Peyer's patch (tissue), 4 donors: ENCODE measurements at regions not wholly inside any gene's neighbourhood (a gene's known extent, or its start where the extent isn't known, plus 50 kb on each side); places are given as distances from the start of the nearest gene placed in this dataset.
"Not testable (repeated sequence)": the region's sequence is repeated elsewhere in the genome, so short reads cannot be mapped to it uniquely, and the experiment has no call there.

Experiments
- DNase-seq, 3 donors: peaks; one replicate each; pipeline ENCODE4 v3.0.0-alpha.2; 2017 to 2019
- H3K27ac ChIP-seq, 4 donors: fragments of 200-600 bp; sonication (generic); one replicate each; pipeline ENCODE4 v1.5.1; 2016 to 2019
- H3K27me3 ChIP-seq, 2 donors: fragments of 200-600 bp; sonication (generic); one replicate each; pipeline ENCODE4 v1.5.1; 2019
- H3K36me3 ChIP-seq, 3 donors: fragments of 200-600 bp; sonication (generic); one replicate each; pipeline ENCODE4 v1.5.1; 2016 to 2019
- H3K4me1 ChIP-seq, 4 donors: fragments of 200-600 bp; sonication (generic); one replicate each; pipeline ENCODE4 v1.5.1; 2016 to 2019
- H3K4me3 ChIP-seq, 4 donors: fragments of 200-600 bp; sonication (generic); 1 replicate in 3 of 4; 2 replicates in 1 of 4; pipeline ENCODE4 v1.5.1; 2016 to 2019; ENCODE audit warnings: mild to moderate bottlenecking in 1 of 4
- H3K9me3 ChIP-seq, 4 donors: fragments of 200-600 bp; sonication (generic); one replicate each; pipeline ENCODE4 v1.5.1; 2016 to 2019; ENCODE audit warnings: mild to moderate bottlenecking in 1 of 4
- CTCF ChIP-seq, 6 experiments: fragments of 450-650 bp in 4 of 6; fragments of 200-600 bp in 2 of 6; sonication (generic) in 1 of 6; IDR thresholded peaks; one replicate each; pipeline ENCODE4 v1.5.1; 2017 to 2019; ENCODE audit warnings: antibody characterized with exemption in 6 of 6, mild to moderate bottlenecking in 3 of 6, moderate library complexity in 1 of 6
- POLR2A ChIP-seq, 2 donors: fragments of 450-650 bp; IDR thresholded peaks; one replicate each; pipeline ENCODE4 v1.5.1; 2017; ENCODE audit warnings: antibody characterized with exemption in 2 of 2, mild to moderate bottlenecking in 2 of 2, moderate library complexity in 2 of 2

- TF ChIP-seq CTCF (IDR thresholded peaks at IDR 0.05) = no peak
- no peak for TF ChIP-seq POLR2A (IDR thresholded peaks at IDR 0.05)
- Histone ChIP-seq H3K9me3 (peaks cover 0 to 5% (median 2%) of the 10 kb centered on the region in 4 donors), H3K36me3 (no peaks in the 10 kb centered on the region), H3K27ac (no peak overlapping the region), H3K4me1 (no peaks in the 10 kb centered on the region), H3K4me3 (no peak overlapping the region), H3K27me3 (no peaks in the 10 kb centered on the region)
- DNase-seq = no peak
Observed at GRCh38 chr7:119096683-119097082, 872.2 kb downstream of the ANKRD7 start.

- not testable (repeated sequence) for H3K27ac ChIP-seq, H3K4me3 ChIP-seq, H3K9me3 ChIP-seq, H3K27me3 ChIP-seq, DNase-seq, H3K4me1 ChIP-seq, H3K36me3 ChIP-seq
Observed at GRCh38 chr7:119100611-119101258, 876.2 kb downstream of the ANKRD7 start.

GRCh38 chr7:119102291-119102690 lies 877.8 kb downstream of the ANKRD7 start:
- H3K27ac ChIP-seq = no peak overlapping the region
- no peak for TF ChIP-seq POLR2A (IDR thresholded peaks at IDR 0.05)
- TF ChIP-seq CTCF (IDR thresholded peaks at IDR 0.05) = no peak
- no peaks in the 10 kb centered on the region for H3K36me3 ChIP-seq
- H3K9me3 ChIP-seq = no peaks in the 10 kb centered on the region
- no peaks in the 10 kb centered on the region for H3K27me3 ChIP-seq
- no peak for DNase-seq
- H3K4me3 ChIP-seq = no peak overlapping the region
- no peaks in the 10 kb centered on the region for H3K4me1 ChIP-seq

GRCh38 chr7:119105381-119105780 lies 880.9 kb downstream of the ANKRD7 start:
- no peak for DNase-seq
- H3K4me1 ChIP-seq = no peaks in the 10 kb centered on the region
- H3K4me3 ChIP-seq = no peak overlapping the region
- H3K9me3 ChIP-seq = no peaks in the 10 kb centered on the region
- TF ChIP-seq POLR2A (IDR thresholded peaks at IDR 0.05) (no peak), CTCF (IDR thresholded peaks at IDR 0.05) (no peak)
- H3K27ac ChIP-seq = no peak overlapping the region
- no peaks in the 10 kb centered on the region for H3K27me3 ChIP-seq
- H3K36me3 ChIP-seq = no peaks in the 10 kb centered on the region

DNA sequence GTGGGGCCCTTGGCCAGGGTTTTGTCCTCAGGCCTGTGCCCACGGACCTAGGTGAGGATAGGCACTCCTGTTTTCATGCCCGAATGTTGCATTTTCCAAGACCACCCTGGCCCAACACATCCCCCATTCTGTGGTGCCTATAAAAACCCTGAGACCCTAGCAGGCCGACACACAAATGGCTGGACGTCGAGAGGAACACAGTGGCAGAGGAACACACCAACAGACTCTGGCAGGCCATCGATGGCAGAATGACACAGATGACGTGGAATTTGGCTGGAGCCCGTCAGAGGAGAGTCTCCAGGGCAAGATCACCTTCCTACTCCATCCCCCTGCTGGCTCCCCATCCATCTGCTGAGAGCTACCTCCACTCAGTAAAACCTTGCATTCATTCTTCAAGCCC lies 898.8 kb downstream of the ANKRD7 start:
- no peak for DNase-seq
- Histone ChIP-seq H3K36me3 (no peaks in the 10 kb centered on the region), H3K27ac (no peak overlapping the region), H3K4me3 (no peak overlapping the region), H3K27me3 (no peaks in the 10 kb centered on the region), H3K9me3 (no peaks in the 10 kb centered on the region), H3K4me1 (no peaks in the 10 kb centered on the region)
- TF ChIP-seq POLR2A (IDR thresholded peaks at IDR 0.05) (no peak), CTCF (IDR thresholded peaks at IDR 0.05) (no peak)

GRCh38 chr7:119127706-119128105 lies 903.2 kb downstream of the ANKRD7 start:
- Histone ChIP-seq H3K27me3 (no peaks in the 10 kb centered on the region), H3K4me1 (no peaks in the 10 kb centered on the region), H3K9me3 (no peaks in the 10 kb centered on the region), H3K27ac (no peak overlapping the region), H3K4me3 (no peak overlapping the region), H3K36me3 (no peaks in the 10 kb centered on the region)
- no peak for DNase-seq
- TF ChIP-seq POLR2A (IDR thresholded peaks at IDR 0.05) = no peak
- TF ChIP-seq CTCF (IDR thresholded peaks at IDR 0.05) = no peak
